ENCODE measurements at regions not wholly inside any gene's neighbourhood (a gene's known extent, or its start where the extent isn't known, plus 50 kb on each side); places are given as distances from the start of the nearest gene placed in this dataset.

DNA sequence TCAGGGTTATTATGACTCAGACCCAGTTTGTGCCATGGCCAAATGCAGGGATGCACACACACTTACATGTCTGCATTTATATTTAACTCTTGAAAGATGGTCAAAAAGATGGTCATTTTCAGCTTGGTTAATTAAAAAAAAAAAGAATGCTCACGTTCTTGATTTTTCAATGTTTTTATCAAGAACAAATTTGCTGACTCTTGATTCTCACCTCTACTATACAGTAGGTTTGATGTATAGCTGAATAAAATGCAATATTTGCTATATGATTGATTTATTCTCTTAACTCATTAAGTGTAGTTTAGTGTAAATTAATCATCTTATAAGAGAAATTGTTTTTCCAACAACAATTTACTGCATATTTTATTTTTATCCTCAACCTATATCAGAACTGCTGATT is 160.4 kb downstream of the SLIT2 start:
- TF ChIP-seq CTCF (conservative IDR thresholded peaks at IDR 0.05; ENCODE audit: low read length): no peak
- TF ChIP-seq EZH2phosphoT487 (IDR thresholded peaks at IDR 0.05; ENCODE audit: borderline replicate concordance, low read depth, low read length): no peak

Measured in OCI-LY7 (cell line).